ENCODE measurements at regions not wholly inside any gene's neighbourhood (a gene's known extent, or its start where the extent isn't known, plus 50 kb on each side); places are given as distances from the start of the nearest gene placed in this dataset.

- H3K4me3 ChIP-seq (ENCODE audit: low read depth in 1 of 2, low read length in 2 of 2) = no peak overlapping the region
- no peaks in the 10 kb centered on the region for H3K36me3 ChIP-seq (ENCODE audit: insufficient read depth, low read length)
- no peak overlapping the region for H3K27ac ChIP-seq (ENCODE audit: low read length)
- no peak overlapping the region for H3K9ac ChIP-seq (ENCODE audit: low read depth, low read length)
- H3K4me1 ChIP-seq (ENCODE audit: insufficient read depth, low read length) = no peaks in the 10 kb centered on the region
- H3K27me3 ChIP-seq (ENCODE audit: insufficient read depth, low read length, poor library complexity) = no peaks in the 10 kb centered on the region
- H3K79me2 ChIP-seq (ENCODE audit: insufficient read depth, low read length) = no peaks in the 10 kb centered on the region
- H3K4me2 ChIP-seq (ENCODE audit: insufficient read depth, low read length) = no peak overlapping the region
- H3K9me3 ChIP-seq (ENCODE audit: insufficient read depth, low read length, severe bottlenecking) = no peaks in the 10 kb centered on the region
- no peak for TF ChIP-seq CTCF (IDR thresholded peaks at IDR 0.05; ENCODE audit: borderline replicate concordance, extremely low read depth, low read length, poor library complexity, severe bottlenecking)
- no peak overlapping the region for H2AFZ ChIP-seq (ENCODE audit: low read depth, low read length)
- H4K20me1 ChIP-seq (ENCODE audit: insufficient read depth, low read length) = no peaks in the 10 kb centered on the region
- ATAC-seq (ENCODE audit: insufficient read depth, low read depth) (no peak), DNase-seq (no peak)
These were observed 391.5 kb downstream of the DLEU7 start for GRCh38 chr13:50452028-50452427.

- Histone ChIP-seq H4K20me1 (ENCODE audit: insufficient read depth, low read length) (no peaks in the 10 kb centered on the region), H3K9ac (ENCODE audit: low read depth, low read length) (no peak overlapping the region), H3K4me1 (ENCODE audit: insufficient read depth, low read length) (no peaks in the 10 kb centered on the region), H2AFZ (ENCODE audit: low read depth, low read length) (no peak overlapping the region), H3K79me2 (ENCODE audit: insufficient read depth, low read length) (no peaks in the 10 kb centered on the region), H3K9me3 (ENCODE audit: insufficient read depth, low read length, severe bottlenecking) (no peaks in the 10 kb centered on the region), H3K27ac (ENCODE audit: low read length) (no peak overlapping the region), H3K36me3 (ENCODE audit: insufficient read depth, low read length) (no peaks in the 10 kb centered on the region), H3K27me3 (ENCODE audit: insufficient read depth, low read length, poor library complexity) (no peaks in the 10 kb centered on the region), H3K4me2 (ENCODE audit: insufficient read depth, low read length) (no peak overlapping the region), H3K4me3 (ENCODE audit: low read depth in 1 of 2, low read length in 2 of 2) (no peak overlapping the region)
- no peak for TF ChIP-seq EZH2 (IDR thresholded peaks at IDR 0.05; ENCODE audit: borderline replicate concordance, low read depth, low read length, severe bottlenecking)
- TF ChIP-seq CTCF (IDR thresholded peaks at IDR 0.05; ENCODE audit: borderline replicate concordance, extremely low read depth, low read length, poor library complexity, severe bottlenecking) = no peak
- DNase-seq (no peak), ATAC-seq (ENCODE audit: insufficient read depth, low read depth) (no peak)
These were observed 390.7 kb downstream of the DLEU7 start for GRCh38 chr13:50452756-50453155.

- Histone ChIP-seq H3K4me2 (ENCODE audit: insufficient read depth, low read length) (no peak overlapping the region), H3K4me1 (ENCODE audit: insufficient read depth, low read length) (no peaks in the 10 kb centered on the region), H3K27me3 (ENCODE audit: insufficient read depth, low read length, poor library complexity) (no peaks in the 10 kb centered on the region), H3K4me3 (ENCODE audit: low read depth in 1 of 2, low read length in 2 of 2) (no peak overlapping the region), H4K20me1 (ENCODE audit: insufficient read depth, low read length) (no peaks in the 10 kb centered on the region), H2AFZ (ENCODE audit: low read depth, low read length) (no peak overlapping the region), H3K79me2 (ENCODE audit: insufficient read depth, low read length) (no peaks in the 10 kb centered on the region), H3K9me3 (ENCODE audit: insufficient read depth, low read length, severe bottlenecking) (no peaks in the 10 kb centered on the region), H3K9ac (ENCODE audit: low read depth, low read length) (no peak overlapping the region), H3K36me3 (ENCODE audit: insufficient read depth, low read length) (no peaks in the 10 kb centered on the region), H3K27ac (ENCODE audit: low read length) (no peak overlapping the region)
- TF ChIP-seq CTCF (IDR thresholded peaks at IDR 0.05; ENCODE audit: borderline replicate concordance, extremely low read depth, low read length, poor library complexity, severe bottlenecking) (no peak), EZH2 (IDR thresholded peaks at IDR 0.05; ENCODE audit: borderline replicate concordance, low read depth, low read length, severe bottlenecking) (no peak)
- no peak for DNase-seq
- no peak for ATAC-seq (ENCODE audit: insufficient read depth, low read depth)
These were observed 390.3 kb downstream of the DLEU7 start for GRCh38 chr13:50453188-50453587.

GRCh38 chr13:50456111-50456510 lies 387.4 kb downstream of the DLEU7 start:
- Histone ChIP-seq H3K36me3 (ENCODE audit: insufficient read depth, low read length) (no peaks in the 10 kb centered on the region), H3K9me3 (ENCODE audit: insufficient read depth, low read length, severe bottlenecking) (no peaks in the 10 kb centered on the region), H3K27ac (ENCODE audit: low read length) (no peak overlapping the region), H4K20me1 (ENCODE audit: insufficient read depth, low read length) (no peaks in the 10 kb centered on the region), H3K9ac (ENCODE audit: low read depth, low read length) (no peak overlapping the region), H3K4me2 (ENCODE audit: insufficient read depth, low read length) (no peak overlapping the region), H3K4me1 (ENCODE audit: insufficient read depth, low read length) (no peaks in the 10 kb centered on the region), H2AFZ (ENCODE audit: low read depth, low read length) (no peak overlapping the region), H3K79me2 (ENCODE audit: insufficient read depth, low read length) (no peaks in the 10 kb centered on the region), H3K27me3 (ENCODE audit: insufficient read depth, low read length, poor library complexity) (no peaks in the 10 kb centered on the region), H3K4me3 (ENCODE audit: low read depth in 1 of 2, low read length in 2 of 2) (no peak overlapping the region)
- DNase-seq (no peak), ATAC-seq (ENCODE audit: insufficient read depth, low read depth) (no peak)
- no peak for TF ChIP-seq EZH2 (IDR thresholded peaks at IDR 0.05; ENCODE audit: borderline replicate concordance, low read depth, low read length, severe bottlenecking)
- no peak for TF ChIP-seq CTCF (IDR thresholded peaks at IDR 0.05; ENCODE audit: borderline replicate concordance, extremely low read depth, low read length, poor library complexity, severe bottlenecking)
